ENCODE measurements at regions not wholly inside any gene's neighbourhood (a gene's known extent, or its start where the extent isn't known, plus 50 kb on each side); places are given as distances from the start of the nearest gene placed in this dataset.

- no peak for TF ChIP-seq CTCF (IDR thresholded peaks at IDR 0.05)
- TF ChIP-seq POLR2AphosphoS5 (IDR thresholded peaks at IDR 0.05): no peak
- TF ChIP-seq POLR2A (IDR thresholded peaks at IDR 0.05): no peak
Measured at GRCh38 chr14:23694949-23695663, 58.9 kb downstream of the DHRS2 start.
